ENCODE measurements at regions not wholly inside any gene's neighbourhood (a gene's known extent, or its start where the extent isn't known, plus 50 kb on each side); places are given as distances from the start of the nearest gene placed in this dataset.

DNA sequence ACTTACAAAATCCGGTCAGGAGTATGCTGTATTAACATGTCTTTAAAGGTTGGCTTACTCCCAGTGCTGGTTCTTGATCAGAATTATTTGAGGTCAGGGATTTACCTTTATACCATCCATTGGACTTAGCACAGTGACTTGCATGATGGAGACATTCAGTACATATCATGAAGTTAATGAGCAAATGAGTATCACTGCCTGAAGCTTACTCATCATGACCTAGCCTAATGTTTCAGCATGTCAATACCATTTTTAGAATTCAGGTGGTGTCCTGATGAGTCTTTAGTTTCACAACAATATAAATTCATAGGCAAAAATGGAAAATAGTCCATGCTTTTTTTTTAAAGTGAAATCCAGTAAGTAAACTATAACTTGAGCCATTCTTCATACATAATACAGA is 226.0 kb upstream of the C9orf72 start:
- TF ChIP-seq, protein P1, sequence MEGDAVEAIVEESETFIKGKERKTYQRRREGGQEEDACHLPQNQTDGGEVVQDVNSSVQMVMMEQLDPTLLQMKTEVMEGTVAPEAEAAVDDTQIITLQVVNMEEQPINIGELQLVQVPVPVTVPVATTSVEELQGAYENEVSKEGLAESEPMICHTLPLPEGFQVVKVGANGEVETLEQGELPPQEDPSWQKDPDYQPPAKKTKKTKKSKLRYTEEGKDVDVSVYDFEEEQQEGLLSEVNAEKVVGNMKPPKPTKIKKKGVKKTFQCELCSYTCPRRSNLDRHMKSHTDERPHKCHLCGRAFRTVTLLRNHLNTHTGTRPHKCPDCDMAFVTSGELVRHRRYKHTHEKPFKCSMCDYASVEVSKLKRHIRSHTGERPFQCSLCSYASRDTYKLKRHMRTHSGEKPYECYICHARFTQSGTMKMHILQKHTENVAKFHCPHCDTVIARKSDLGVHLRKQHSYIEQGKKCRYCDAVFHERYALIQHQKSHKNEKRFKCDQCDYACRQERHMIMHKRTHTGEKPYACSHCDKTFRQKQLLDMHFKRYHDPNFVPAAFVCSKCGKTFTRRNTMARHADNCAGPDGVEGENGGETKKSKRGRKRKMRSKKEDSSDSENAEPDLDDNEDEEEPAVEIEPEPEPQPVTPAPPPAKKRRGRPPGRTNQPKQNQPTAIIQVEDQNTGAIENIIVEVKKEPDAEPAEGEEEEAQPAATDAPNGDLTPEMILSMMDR (tag by site-specific recombination; IDR thresholded peaks at IDR 0.05), result no peak
- no peak for TF ChIP-seq ZNF660 (tag by site-specific recombination; IDR thresholded peaks at IDR 0.05)
- TF ChIP-seq, protein P2, sequence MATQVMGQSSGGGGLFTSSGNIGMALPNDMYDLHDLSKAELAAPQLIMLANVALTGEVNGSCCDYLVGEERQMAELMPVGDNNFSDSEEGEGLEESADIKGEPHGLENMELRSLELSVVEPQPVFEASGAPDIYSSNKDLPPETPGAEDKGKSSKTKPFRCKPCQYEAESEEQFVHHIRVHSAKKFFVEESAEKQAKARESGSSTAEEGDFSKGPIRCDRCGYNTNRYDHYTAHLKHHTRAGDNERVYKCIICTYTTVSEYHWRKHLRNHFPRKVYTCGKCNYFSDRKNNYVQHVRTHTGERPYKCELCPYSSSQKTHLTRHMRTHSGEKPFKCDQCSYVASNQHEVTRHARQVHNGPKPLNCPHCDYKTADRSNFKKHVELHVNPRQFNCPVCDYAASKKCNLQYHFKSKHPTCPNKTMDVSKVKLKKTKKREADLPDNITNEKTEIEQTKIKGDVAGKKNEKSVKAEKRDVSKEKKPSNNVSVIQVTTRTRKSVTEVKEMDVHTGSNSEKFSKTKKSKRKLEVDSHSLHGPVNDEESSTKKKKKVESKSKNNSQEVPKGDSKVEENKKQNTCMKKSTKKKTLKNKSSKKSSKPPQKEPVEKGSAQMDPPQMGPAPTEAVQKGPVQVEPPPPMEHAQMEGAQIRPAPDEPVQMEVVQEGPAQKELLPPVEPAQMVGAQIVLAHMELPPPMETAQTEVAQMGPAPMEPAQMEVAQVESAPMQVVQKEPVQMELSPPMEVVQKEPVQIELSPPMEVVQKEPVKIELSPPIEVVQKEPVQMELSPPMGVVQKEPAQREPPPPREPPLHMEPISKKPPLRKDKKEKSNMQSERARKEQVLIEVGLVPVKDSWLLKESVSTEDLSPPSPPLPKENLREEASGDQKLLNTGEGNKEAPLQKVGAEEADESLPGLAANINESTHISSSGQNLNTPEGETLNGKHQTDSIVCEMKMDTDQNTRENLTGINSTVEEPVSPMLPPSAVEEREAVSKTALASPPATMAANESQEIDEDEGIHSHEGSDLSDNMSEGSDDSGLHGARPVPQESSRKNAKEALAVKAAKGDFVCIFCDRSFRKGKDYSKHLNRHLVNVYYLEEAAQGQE (tag by site-specific recombination; IDR thresholded peaks at IDR 0.05), result no peak
- TF ChIP-seq ZBTB7A (tag by site-specific recombination; IDR thresholded peaks at IDR 0.05; ENCODE audit: low read depth), result no peak
- TF ChIP-seq, protein P3, sequence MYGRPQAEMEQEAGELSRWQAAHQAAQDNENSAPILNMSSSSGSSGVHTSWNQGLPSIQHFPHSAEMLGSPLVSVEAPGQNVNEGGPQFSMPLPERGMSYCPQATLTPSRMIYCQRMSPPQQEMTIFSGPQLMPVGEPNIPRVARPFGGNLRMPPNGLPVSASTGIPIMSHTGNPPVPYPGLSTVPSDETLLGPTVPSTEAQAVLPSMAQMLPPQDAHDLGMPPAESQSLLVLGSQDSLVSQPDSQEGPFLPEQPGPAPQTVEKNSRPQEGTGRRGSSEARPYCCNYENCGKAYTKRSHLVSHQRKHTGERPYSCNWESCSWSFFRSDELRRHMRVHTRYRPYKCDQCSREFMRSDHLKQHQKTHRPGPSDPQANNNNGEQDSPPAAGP (tag by site-specific recombination; IDR thresholded peaks at IDR 0.05), result no peak
- TF ChIP-seq TCF7L2 (IDR thresholded peaks at IDR 0.05; ENCODE audit: borderline replicate concordance, low read depth, low read length), result no peak
- TF ChIP-seq ZNF10 (tag by site-specific recombination; IDR thresholded peaks at IDR 0.05), result no peak
- no peak for TF ChIP-seq SETDB1 (IDR thresholded peaks at IDR 0.05; ENCODE audit: insufficient read length, low read length)

Measured in HEK293 (cell line).